GM21786 (cell line): ENCODE measurements at regions not wholly inside any gene's neighbourhood (a gene's known extent, or its start where the extent isn't known, plus 50 kb on each side); places are given as distances from the start of the nearest gene placed in this dataset.
"Not testable (repeated sequence)": the region's sequence is repeated elsewhere in the genome, so short reads cannot be mapped to it uniquely, and the experiment has no call there.

Source experiments
- ATAC-seq: cut with Tn5 transposase; IDR thresholded peaks from one replicate; pipeline ENCODE4 v1.9.1; 2021; ENCODE audit not compliant: unreplicated experiment

DNA sequence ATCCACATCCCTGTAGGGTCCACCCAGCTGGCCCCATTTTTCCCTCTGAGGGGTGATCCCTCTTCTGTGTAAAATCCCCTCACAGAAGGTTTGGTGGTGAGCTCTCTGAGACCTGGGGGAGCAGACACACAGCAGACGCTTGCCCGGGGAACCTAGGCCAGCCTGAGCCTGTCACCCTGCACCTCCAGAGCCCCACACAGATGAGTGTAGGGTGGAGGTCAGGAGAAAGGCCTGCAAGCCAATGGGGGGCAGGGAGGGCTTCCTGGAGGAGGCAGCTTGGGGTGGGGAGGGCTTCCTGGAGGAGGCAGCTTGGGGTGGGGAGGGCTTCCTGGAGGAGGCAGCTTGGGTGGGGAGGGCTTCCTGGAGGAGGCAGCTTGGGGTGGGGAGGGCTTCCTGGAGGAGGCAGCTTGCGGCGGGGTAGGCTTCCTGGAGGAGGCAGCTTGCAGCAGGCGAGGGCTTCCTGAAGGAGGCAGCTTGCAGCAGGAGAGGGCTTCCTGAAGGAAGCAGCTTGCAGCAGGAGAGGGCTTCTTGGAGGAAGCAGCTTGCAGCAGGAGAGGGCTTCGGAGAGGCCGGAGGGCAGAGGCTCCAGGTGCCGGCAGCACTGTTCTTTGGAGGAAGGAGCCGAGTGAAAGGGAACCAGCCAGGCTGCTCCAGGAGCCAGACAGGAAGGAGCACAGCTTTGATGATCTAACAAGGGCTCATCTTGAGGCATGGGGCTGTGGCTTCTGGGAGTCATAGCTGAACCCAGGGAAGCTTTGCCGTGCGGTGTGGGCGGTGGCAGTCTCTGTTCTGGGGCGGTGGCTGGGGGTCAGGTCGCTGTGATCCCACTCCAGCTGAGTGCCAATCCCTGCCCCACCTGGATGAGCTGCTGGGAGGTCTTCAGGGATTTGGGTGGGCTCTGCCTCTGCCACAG lies 83.7 kb upstream of the ZNF469 start:
- no peak for ATAC-seq

DNA sequence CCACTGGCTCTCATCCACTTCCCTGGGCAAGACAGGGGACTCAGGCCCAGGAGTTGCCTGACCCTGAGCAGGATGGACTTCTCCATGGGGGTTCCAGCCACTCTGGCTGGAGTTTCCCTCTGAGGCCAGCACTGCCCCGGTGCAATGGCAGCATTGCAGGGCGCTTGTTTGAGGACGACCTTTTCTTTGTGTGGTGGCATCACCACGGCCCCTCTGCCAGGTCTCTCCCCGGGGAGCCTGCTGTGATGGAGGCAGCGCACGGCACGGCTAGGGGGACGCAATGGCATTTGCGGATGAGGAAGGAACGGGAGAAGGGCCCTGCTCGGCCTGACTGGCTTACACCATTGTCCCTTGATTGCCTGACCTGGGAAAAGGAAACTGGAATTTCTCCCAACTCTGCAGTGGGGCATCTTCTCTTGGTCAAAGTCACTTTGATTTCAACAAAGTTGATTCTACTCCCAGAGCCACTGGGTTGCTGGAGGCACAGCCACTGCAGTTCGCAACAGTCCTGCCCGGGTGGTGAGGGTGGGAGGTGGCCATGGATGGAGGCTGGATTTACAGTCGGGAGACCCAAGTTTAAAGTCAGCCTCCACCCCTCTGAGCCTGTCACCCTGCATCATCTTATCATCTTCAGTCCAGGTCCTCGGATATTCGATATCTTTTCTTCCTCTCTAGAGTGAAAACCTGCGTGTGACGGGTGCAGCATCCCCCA lies 82.9 kb upstream of the ZNF469 start:
- no peak for ATAC-seq

DNA sequence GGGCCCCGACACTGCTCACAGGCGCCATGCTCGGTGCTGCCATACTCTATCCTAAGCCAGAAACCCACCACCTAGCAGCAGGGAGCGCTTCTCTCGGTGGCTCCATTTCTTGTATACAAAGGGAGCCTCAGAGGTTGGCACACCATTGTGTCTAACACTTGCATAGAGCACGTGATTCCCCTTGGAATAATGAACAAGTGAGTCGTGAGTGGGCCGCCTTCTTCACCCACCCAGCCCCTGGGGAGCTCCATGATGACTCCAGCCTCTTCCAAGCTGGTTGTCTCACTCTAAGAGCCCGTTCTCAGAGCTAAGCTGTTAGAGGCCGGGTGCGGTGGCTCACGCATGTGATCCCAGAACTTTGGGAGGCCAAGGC lies 82.3 kb upstream of the ZNF469 start:
- no peak for ATAC-seq

DNA sequence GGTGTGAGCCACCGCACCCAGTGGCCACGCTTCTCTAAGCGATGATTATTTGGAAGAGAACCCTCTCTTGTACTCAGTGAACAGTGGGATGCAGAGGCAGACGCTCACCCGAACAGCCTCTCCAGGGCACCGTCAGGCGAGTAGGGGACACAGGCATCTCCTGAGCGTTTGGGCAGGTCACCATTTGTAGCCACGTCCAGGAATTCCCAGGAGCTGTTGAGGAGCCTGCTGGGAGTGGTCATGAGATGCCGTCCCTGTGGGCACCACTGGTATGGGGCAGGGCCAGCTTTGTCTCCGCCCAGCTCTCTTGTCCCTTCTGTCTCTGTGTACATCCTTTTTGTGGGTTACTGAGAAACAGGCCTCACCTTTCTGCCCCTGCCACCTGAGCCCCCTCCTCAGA lies 81.3 kb upstream of the ZNF469 start:
- ATAC-seq: no peak

DNA sequence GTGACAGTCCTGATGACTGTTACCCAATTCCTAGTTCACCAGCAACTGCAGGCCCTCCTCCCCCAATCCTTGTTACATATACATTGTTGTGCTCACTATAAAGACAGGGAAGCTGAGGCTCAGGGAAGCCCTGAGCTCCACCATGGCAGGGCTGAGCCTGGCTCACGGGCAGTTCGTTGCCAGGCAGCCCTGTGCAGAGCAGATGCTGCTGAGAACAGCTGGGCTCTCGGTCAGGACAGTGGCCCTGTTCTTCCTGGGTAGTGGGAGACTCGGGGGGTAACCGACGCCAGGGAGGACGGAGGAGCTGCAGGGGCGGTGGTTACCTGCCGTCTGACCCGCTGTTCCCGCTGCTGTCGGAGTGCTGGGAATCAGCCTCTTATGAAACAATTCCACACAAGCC lies 80.9 kb upstream of the ZNF469 start:
- ATAC-seq: no peak

DNA sequence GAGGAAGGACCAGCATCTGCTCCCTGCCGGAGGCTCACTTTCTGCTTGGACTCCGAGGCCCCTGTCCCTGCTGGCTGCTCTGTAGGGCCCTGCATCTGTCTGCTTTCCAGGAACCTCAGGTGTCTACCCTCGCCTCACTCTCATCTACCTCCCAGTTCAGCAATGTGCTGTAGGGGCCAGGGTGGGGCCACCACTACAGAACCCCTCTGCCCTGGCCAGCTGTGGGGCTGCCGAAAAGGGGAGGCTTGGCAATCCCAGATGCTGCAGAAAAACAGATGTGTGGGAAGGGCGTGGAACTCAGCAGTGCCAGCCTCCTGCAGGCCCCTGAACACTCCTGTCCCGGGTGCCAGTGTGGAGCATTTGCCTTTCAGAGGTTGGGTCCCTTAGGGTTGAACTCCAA lies 80.1 kb upstream of the ZNF469 start:
- no peak for ATAC-seq

DNA sequence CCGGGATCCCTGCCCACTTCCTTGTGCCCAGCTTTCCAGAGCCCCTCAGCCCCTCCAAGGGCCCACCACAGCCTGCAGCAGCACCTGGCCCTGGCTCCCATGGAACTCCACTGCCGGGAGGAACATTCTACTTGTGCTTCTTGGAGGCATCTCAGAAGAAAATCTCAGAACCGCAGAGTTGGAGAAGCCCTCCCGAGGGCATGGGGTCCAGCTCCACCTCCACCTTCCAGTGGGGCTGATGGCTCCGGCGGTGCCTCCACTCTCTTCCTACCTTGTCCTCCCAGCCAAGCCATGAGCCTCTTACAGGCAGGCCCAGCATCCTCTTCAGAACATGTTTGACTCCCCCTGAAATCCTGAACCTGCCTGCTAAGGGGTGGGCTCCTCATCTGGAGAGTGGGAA lies 79.4 kb upstream of the ZNF469 start:
- ATAC-seq: no peak

DNA sequence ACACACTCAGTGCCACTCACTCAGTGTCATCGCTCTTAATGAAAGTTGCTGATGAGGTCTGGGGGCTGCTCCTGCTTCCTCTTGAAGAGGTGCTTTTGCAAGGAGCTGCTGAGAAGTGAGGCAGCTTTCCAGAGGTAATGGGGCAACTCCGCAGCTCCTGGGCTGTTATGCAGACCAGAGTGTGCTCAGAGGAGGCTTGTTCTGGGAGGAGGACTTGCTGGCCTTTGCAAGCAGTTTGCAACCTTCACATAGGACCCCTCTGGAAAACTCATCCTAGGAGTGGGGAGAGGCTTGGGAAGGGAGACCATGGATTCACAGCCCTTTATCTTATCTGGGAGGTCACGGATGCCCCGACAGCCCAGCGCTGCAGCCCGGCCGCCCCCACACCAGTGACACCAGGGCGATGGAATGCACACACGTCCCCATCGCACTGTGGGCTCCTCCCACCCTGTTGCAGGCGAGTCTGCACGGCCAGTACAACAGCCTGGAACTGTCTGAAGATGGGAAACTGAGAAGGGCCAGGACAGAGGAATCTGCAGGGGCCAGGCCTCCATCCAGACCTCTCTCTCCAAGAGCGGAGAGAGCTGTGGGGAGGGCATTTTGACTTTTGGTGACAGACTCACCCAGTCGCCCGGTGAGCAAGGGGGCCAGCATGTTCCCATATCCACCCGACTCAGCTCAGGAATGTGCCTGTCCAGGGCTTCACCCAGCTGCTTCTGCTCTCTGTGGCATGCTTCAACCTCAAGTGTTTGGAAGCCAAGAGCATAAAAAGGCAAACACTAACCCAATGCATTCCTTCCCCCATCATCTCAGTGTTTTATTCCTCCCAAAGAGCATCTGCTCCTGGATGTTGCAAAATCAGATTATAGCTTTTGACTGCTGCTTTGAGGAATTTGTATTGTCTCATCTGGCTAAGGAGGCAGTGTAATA lies 78.6 kb upstream of the ZNF469 start:
- ATAC-seq: no peak

DNA sequence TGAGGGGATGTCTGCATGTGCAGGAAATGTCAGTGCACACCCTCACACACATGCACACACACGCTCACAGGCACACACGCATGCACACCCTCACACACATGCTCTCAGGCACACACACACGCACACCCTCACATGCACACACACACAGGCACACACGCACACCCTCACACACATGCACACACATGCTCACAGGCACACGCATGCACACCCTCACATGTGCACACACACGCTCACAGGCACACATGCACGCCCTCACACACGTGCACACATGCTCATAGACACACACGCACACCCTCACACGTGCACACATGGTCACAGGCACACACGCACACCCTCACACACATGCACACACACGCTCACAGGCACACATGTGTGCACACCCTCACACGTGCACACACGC lies 77.6 kb upstream of the ZNF469 start:
- no peak for ATAC-seq

DNA sequence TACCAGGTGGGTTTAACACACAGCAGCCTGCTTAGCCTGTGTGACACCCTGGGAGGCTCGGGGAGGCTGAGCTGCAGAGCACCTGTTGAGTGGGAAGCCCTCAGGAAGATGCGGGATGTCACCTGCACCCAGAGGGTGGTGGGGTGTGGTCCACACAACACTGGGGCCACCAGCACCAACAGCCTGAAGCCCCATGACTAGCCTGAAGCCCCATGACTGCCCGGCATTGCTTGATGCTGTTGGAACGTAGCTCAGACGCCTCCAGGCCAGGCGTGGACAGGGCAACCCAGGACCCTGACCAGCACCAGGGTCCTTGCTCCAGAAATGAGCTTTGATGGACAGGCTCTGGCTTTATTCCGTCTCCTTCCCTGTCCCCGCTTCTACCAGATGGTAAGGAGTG lies 76.3 kb upstream of the ZNF469 start:
- ATAC-seq: no peak

DNA sequence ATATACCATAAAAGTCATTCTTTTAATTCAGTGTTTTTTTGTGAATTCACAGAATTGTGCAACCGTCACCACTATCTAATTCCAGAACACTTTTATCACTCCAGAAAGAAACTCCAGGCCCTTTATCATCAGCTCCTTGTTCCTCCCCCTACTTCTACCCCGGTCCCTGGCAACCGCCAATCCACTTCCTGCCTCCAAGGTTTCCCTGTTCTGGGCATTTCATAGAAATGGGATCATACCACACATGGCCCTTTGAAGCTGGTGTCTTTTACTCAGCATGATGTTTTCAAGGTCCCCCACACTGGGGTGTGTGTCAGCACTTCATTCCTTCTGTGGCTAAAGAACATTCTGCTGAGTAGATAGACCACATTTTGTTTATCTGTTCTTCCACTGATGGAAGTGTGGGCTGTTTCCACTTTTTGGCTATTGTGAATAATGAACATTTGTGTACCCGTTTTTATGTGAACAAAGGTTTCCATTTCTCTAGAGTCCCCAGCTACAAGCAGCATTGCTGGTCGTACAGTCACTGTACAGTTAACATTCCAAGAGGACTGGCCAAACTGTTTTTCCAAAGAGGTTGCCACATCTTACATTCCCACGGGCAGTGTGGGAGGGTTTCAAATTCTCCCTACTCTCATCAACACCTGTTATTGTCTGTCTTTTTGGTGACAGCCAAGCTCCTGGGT lies 75.8 kb upstream of the ZNF469 start:
- no peak for ATAC-seq

DNA sequence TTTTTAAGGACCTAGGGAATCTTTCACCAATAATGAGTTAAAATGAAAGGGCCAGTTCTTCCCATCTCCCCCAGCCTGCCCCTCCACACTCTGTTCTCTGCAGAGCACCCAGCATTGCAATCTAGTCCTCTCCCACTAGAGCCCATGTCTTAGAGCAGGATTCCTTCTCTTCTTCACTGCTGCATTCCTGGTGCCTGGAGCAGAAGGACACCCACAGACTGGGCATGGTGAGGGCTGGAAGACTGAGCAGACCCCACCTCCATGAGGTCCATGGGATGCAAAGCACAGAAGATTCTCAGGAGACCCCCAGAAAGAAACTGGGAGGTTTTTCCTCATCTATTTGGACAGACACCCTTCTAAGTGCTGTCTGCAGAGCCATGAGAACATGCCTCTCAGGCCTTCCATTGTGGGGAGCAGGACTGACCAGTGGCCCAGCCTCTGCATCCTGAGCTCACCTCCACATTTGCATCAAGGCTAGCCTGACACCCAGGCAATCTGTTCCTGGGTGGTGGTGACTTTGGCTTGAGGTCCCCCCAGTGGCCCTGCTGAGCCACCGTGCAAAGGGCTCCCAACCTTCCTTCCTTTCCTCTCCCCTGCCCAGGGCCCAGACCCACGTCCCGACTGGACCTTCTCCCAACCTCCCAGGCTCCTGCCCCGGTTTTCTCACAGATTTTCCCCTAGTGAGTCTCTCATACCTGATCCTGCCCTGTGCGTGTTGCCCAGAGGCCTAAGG lies 74.2 kb upstream of the ZNF469 start:
- no peak for ATAC-seq

DNA sequence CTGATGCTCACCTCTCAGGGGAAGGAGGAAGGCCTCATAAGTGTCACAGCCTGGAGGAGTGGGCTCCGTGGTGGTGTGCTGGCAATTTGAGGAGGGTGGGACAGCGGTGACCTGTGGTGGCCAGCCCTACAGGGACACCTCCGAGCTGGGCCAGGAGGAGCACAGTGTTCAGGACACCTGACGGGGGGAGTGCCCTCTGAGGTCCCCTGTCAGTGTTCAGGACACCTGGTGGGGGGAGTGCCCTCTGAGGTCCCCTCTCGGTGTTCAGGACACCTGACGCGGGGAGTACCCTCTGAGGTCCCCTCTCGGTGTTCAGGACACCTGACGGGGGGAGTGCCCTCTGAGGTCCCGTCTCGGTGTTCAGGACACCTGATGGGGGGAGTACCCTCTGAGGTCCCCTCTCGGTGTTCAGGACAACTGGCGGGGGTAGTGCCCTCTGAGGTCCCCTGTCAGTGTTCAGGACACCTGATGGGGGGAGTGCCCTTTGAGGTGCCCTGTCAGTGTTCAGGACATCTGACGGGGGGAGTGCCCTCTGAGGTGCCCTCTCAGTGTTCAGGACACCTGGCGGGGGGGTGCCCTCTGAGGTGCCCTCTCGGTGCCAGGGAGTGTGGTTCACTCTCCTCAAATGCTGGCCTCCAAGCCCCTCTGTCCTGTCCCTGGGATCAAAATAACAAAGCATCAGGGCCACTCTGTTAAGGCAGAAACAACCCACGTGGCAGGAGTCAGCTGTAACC lies 73.4 kb upstream of the ZNF469 start:
- no peak for ATAC-seq

DNA sequence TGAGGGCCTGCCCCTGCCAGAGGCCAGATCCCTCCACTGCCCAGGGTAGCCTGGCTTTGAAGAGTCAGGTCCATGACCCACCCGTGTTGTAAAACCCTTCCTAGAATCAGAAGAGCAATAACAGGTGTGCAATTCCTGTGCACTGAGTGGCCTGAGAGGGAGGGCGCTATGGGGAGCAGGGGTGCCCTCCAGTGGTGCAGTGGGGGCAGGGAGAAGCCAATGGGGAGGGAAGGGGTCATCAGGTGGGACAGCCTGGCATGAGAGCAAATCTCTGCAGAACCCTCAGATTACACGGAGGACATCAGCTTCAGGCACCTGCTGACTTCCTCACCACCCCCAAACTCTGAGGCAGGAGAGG lies 72.9 kb upstream of the ZNF469 start:
- ATAC-seq: no peak

DNA sequence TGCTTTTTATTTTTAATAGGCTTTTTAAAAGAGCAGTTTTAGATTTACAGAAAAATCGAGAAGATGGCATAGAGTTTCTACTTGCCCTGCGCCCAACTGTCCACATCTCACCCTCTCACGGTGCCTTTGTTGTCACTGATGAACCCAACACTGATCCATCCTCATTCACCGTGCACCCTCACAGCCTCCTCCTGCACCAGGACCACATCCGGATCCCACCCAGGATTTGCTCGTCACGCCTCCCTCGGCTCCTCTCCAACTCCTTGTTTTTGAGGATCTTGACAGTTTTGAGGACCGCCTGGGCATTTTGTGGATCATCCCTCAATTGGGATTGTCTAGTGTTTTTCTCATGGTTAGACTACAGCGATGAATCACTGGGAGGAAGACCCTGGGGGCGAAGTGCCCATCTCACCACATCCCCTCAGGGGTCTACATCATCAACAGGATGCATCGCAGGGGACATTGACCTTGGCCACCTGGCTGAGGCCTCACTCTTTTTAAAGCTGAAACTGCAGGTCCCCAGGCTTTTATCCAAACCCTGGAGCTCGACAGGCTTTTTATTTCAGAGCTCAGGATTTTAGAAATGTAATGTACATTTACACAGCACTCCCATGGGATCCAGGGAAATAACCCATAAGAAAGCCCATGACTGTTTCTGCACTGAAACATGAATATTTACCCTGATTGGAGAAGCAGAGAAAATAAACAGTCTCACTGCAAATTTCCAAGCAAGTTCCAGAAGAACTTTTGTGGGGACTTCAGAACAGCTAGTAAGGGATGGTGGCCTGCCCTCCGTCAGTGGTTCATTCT lies 71.8 kb upstream of the ZNF469 start:
- no peak for ATAC-seq

DNA sequence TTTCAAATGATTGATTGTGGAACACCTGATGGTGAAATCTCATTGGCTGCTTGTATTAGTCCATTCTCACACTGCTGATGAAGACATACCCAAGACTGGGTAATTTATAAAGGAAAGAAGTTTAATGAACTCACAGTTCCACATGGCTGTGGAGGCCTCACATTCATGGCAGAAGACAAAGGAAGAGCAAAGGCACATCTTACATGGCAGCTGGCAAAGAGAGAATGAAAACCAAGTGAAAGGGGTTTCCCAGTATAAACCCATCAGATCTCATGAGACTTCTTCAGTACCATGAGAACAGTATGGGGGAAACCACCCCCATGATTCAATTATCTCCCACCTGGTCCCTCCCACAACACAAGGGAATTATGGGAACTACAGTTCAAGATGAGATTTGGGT lies 70.9 kb upstream of the ZNF469 start:
- not testable (repeated sequence) for ATAC-seq

DNA sequence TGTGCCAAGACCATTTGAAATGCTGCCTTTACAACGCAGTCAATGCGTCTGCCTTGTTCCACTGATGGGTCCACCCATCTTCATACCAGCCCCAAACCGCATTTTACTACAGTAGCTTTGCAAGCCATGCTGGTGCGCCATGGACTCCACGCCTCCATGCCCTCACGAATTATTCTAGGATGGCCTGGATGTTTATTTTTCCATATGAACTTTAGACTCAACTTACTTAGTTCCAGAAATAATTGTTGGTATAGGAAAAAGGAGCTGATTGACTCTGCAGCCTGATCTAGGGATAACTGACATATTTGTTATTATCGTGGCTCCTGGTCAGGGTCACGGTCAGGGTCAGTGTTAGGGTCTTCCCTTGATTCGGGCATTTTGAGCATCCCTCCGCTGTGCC lies 70.0 kb upstream of the ZNF469 start:
- ATAC-seq: no peak

DNA sequence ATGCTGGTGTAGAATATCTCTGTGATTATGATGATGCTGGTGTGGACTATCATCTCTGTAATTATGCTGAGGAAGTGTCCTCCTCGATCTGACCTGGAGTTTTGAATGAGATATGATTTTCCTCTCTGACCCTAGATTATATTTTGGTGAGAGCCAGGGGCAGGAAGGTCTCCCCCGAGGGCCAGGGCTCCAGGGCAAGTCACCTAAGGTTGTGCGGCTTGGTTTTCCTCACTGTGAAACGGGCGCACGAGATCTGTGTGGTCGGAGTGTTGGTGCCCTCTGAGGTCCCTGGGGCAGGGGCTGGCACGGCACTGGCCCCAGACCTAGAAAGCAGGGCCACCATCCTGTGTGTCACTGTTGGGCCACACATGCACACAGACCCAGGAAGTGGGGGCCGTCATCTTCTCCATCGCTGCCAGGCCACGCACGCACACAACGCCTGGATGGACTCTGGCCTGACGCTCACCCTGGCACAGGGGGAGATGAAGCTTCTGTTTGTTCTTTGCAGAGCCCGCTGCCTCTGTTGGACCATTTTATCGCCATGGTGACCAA lies 67.7 kb upstream of the ZNF469 start:
- ATAC-seq: no peak
